Sigmoid colon (tissue), 4 donors: ENCODE measurements at regions not wholly inside any gene's neighbourhood (a gene's known extent, or its start where the extent isn't known, plus 50 kb on each side); places are given as distances from the start of the nearest gene placed in this dataset.
"Not testable (repeated sequence)": the region's sequence is repeated elsewhere in the genome, so short reads cannot be mapped to it uniquely, and the experiment has no call there.

Source experiments
- EP300 ChIP-seq, 4 donors: sonication (generic); formaldehyde crosslinking; IDR thresholded peaks; one replicate each; pipeline ENCODE4 v1.6.1; 2017; ENCODE audit warnings: antibody characterized with exemption in 4 of 4
- POLR2AphosphoS5 ChIP-seq, 4 donors: sonication (generic); formaldehyde crosslinking; IDR thresholded peaks; one replicate each; pipeline ENCODE4 v1.6.1; 2017; ENCODE audit warnings: antibody characterized with exemption in 4 of 4
- TF ChIP-seq, protein P1 (sequence below), 4 experiments: fragments of 450-650 bp in 3 of 4; fragments of 200-600 bp in 1 of 4; IDR thresholded peaks; one replicate each; pipeline ENCODE4 v1.5.1; 2016 to 2019; ENCODE audit warnings: antibody characterized with exemption in 4 of 4, mild to moderate bottlenecking in 3 of 4, moderate library complexity in 2 of 4

DNA sequence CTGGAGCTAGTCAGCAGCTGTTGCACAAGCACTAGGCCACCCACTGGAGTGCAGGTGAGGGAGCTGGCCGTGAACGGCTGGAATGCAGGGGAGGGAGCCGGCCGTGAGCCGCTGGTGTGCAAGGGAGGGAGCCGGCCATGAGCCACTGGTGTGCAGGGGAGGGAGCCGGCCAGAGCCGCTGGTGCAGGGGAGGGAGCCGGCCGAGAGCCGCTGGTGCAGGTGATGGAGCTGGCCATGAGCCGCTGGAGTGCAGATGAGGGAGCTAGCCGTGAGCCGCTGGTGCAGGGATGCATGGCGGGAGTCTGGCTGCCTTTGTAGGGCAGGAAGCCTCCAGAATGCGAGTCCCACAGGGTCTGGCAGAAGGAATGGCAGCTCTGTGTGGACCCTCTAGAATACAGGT is 1470.0 kb upstream of the DEFB115 start:
- TF ChIP-seq, protein P1, sequence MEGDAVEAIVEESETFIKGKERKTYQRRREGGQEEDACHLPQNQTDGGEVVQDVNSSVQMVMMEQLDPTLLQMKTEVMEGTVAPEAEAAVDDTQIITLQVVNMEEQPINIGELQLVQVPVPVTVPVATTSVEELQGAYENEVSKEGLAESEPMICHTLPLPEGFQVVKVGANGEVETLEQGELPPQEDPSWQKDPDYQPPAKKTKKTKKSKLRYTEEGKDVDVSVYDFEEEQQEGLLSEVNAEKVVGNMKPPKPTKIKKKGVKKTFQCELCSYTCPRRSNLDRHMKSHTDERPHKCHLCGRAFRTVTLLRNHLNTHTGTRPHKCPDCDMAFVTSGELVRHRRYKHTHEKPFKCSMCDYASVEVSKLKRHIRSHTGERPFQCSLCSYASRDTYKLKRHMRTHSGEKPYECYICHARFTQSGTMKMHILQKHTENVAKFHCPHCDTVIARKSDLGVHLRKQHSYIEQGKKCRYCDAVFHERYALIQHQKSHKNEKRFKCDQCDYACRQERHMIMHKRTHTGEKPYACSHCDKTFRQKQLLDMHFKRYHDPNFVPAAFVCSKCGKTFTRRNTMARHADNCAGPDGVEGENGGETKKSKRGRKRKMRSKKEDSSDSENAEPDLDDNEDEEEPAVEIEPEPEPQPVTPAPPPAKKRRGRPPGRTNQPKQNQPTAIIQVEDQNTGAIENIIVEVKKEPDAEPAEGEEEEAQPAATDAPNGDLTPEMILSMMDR (IDR thresholded peaks at IDR 0.05), result not testable (repeated sequence)
- not testable (repeated sequence) for TF ChIP-seq EP300, POLR2AphosphoS5 (IDR thresholded peaks at IDR 0.05)
